Heart right ventricle (tissue), 16 donors: ENCODE measurements at regions not wholly inside any gene's neighbourhood (a gene's known extent, or its start where the extent isn't known, plus 50 kb on each side); places are given as distances from the start of the nearest gene placed in this dataset.

ENCODE experiments used
- ATAC-seq, 8 donors: fragments of 200-7000 bp; cut with Tn5 transposase; one replicate each; pipeline ENCODE4 v1.9.1; 2020; ENCODE audit warnings: mild to moderate bottlenecking in 8 of 8, moderate library complexity in 8 of 8, moderate number of reproducible peaks in 1 of 8
- DNase-seq, 2 donors: peaks; one replicate each; pipeline ENCODE4 v3.0.0-alpha.2; 2020
- H3K27ac ChIP-seq, 10 donors: fragments of 200-600 bp; sonication (generic) in 2 of 10; one replicate each; pipeline versions ENCODE4 v1.5.0 to v1.8.0; 2020 to 2022; ENCODE audit warnings: mild to moderate bottlenecking in 3 of 10
- H3K27me3 ChIP-seq, 7 donors: fragments of 200-600 bp; one replicate each; pipeline ENCODE4 v1.8.0; 2021 to 2022; ENCODE audit warnings: mild to moderate bottlenecking in 2 of 7
- H3K36me3 ChIP-seq, 9 donors: fragments of 200-600 bp; sonication (generic) in 1 of 9; one replicate each; pipeline versions ENCODE4 v1.5.0 to v1.8.0; 2020 to 2022; ENCODE audit warnings: mild to moderate bottlenecking in 2 of 9
- H3K4me1 ChIP-seq, 9 donors: fragments of 200-600 bp; sonication (generic) in 1 of 9; one replicate each; pipeline versions ENCODE4 v1.5.0 to v1.8.0; 2020 to 2022; ENCODE audit warnings: mild to moderate bottlenecking in 4 of 9
- H3K4me3 ChIP-seq, 10 donors: fragments of 200-600 bp; sonication (generic) in 2 of 10; one replicate each; pipeline versions ENCODE4 v1.5.0 to v1.8.0; 2020 to 2022; ENCODE audit warnings: mild to moderate bottlenecking in 7 of 10, moderate library complexity in 2 of 10
- H3K9me3 ChIP-seq, 11 donors: fragments of 200-600 bp in 10 of 11; sonication (generic) in 2 of 11; one replicate each; pipeline versions ENCODE4 v1.5.0 to v1.8.0; 2013 to 2022; ENCODE audit warnings: mild to moderate bottlenecking in 2 of 11, control low read depth in 1 of 11, moderate library complexity in 1 of 11
- CTCF ChIP-seq, 9 donors: fragments of 200-600 bp; sonication (generic) in 2 of 9; IDR thresholded peaks; one replicate each; pipeline versions ENCODE4 v1.5.0 to v1.8.0; 2021 to 2022; ENCODE audit warnings: antibody characterized with exemption in 9 of 9, mild to moderate bottlenecking in 5 of 9, moderate library complexity in 1 of 9
- WGBS, 2 donors: extraction: QIAGEN DNeasy Blood & Tissue Kit; methylation state at CpG; one replicate each; pipeline ENCODE4 v1.1.7; 2013; ENCODE audit warnings: inconsistent platforms in 1 of 2; 5-methylcytosine and 5-hydroxymethylcytosine counted together
- intact Hi-C, 10 donors: fragments of 100-400 bp; cut with DNase I; formaldehyde crosslinking; loops; one replicate each; pipeline versions ENCODE4 v1.11.1 to v1.14.2; 2022
- donor health status: Arrhythmogenic right ventricular cardiomyopathy.
- donor health status: ischemic (EF 13 %, LVEDD 7.1; RV severe dilation, severe dysfunction).
- donor health status: healthy with polysubstance abuse.
- donor health status: DM: no; HTN: yes; CAD: no.
- donor health status: DM: no; HTN: no; CAD: no.
- donor health status: ischemic (EF 25% LVEDD 6.9; RV normal size, moderate dysfunction).
- donor health status: ischemic (EF 25% LVEDD 5.7; RV mildly dilated, moderate dysfunction).
- donor health status: healthy.
- donor health status: DM: yes; HTN: yes; CAD: no.
- donor health status: Ischemic cardiomyopathy.
- donor health status: ischemic (EF 35%, LVEDD 5.7; RV mildly dilated, moderate dysfunction).
- donor health status: nonischemic (EF 11% LVEDD 7.7; RV severe dilation, severe dysfunction).
- donor health status: DM: yes; HTN: yes; CAD: no.
- donor health status: PGD.
- donor health status: ischemic (EF 29% LVEDD 5.4; RV normal size, mild dysfunction).
- donor health status: nonischemic (EF 23%, LVEDD 6.1; RV moderate dilation, normal function).

- no peak overlapping the region for H3K27ac ChIP-seq
- intact Hi-C loops, result no loop called here
- H3K9me3 ChIP-seq, result peaks cover 0 to 14% (median 0%) of the 10 kb centered on the region in 11 donors
- DNase-seq (no peak), ATAC-seq (no peak)
- TF ChIP-seq CTCF (IDR thresholded peaks at IDR 0.05), result no peak
- 76% methylated on average over 1 of the region's 1 CpG for WGBS, 2 donors
- no peaks in the 10 kb centered on the region for H3K4me1 ChIP-seq
- no peak overlapping the region for H3K4me3 ChIP-seq
- no peaks in the 10 kb centered on the region for H3K36me3 ChIP-seq
- H3K27me3 ChIP-seq, result no peaks in the 10 kb centered on the region
Observed at GRCh38 chr14:42173206-42173605, 566.5 kb downstream of the LRFN5 start.

DNA sequence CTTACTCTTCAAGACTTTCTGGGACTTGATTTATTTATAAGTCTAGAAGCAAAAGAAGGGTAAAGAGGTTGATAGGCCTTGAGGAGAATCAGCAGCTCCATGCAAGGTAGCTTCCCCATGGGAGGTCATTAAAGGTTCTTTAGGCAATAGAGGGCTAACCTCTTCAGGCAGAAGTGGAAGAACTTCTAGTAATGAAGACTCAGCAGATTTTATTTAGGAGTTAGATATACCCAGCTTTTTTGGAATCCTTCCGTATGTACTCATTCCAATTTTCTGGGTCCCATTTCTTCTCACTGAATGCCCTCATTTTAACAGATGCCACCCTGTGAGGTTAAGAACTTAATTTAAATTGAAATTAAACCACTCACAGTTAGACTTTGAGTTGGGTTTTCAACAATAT lies 565.6 kb downstream of the LRFN5 start:
- intact Hi-C loops, result no loop called here
- DNase-seq (no peak), ATAC-seq (no peak)
- no peaks in the 10 kb centered on the region for H3K4me1 ChIP-seq
- no peak overlapping the region for H3K4me3 ChIP-seq
- no peak for TF ChIP-seq CTCF (IDR thresholded peaks at IDR 0.05)
- WGBS, 2 donors, result 97% methylated on average over 1 of the region's 1 CpG
- H3K9me3 ChIP-seq, result peaks cover 0 to 19% (median 0%) of the 10 kb centered on the region in 11 donors
- no peaks in the 10 kb centered on the region for H3K27me3 ChIP-seq
- H3K36me3 ChIP-seq, result no peaks in the 10 kb centered on the region
- H3K27ac ChIP-seq, result no peak overlapping the region

DNA sequence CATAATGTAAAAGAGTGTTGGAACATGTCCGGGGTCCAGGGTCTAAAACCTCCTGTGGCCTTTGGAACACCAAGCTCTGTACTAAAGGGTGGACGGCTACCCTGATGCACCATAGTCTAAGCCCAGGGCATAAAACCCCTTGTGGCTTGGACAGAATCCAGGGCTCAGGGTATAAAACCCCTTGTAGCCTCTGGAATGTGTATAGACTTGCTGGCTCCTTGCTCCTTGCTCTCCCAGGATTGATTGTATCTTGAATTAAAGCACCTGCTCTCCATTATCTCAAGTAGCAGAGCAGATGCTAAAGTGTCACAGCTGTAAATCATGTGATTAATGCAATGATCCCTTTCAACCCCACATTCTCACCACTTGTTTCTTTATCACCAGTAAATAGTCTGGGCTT lies 556.5 kb downstream of the LRFN5 start:
- H3K27ac ChIP-seq, result no peak overlapping the region
- TF ChIP-seq CTCF (IDR thresholded peaks at IDR 0.05), result no peak
- ATAC-seq, result no peak
- no peaks in the 10 kb centered on the region for H3K27me3 ChIP-seq
- no peaks in the 10 kb centered on the region for H3K36me3 ChIP-seq
- no peak overlapping the region for H3K4me3 ChIP-seq
- H3K4me1 ChIP-seq, result no peaks in the 10 kb centered on the region
- WGBS, 2 donors, result 69 to 86% methylated on average over 2 of the region's 2 CpGs
- peaks cover 0 to 31% (median 2%) of the 10 kb centered on the region in 11 donors for H3K9me3 ChIP-seq
- no peak for DNase-seq
- intact Hi-C loops, result no loop called here

DNA sequence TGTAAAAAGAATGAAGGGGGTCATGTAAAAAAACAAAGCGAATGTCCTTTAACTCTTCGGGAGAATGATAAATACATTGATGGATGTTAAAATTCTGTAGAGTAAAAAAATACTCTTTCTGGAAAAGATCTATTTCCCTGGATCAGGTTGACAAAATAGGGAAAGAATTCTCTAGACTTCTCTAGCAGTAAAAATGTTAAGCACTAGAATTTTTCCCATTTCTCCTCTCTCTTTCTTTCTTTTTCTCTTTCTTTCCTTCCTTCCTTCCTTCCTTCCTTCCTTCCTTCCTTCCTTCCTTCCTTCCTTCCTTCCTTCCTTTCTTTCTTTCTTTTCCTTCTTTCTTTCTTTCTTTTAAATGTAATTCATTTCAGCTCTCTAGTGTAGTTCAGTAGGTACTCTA lies 552.5 kb downstream of the LRFN5 start:
- Histone ChIP-seq H3K4me3 (no peak overlapping the region), H3K27ac (no peak overlapping the region), H3K27me3 (no peaks in the 10 kb centered on the region), H3K36me3 (no peaks in the 10 kb centered on the region), H3K4me1 (no peaks in the 10 kb centered on the region), H3K9me3 (peaks cover 0 to 13% (median 0%) of the 10 kb centered on the region in 11 donors)
- intact Hi-C loops, result no loop called here
- TF ChIP-seq CTCF (IDR thresholded peaks at IDR 0.05), result no peak
- DNase-seq (no peak), ATAC-seq (no peak)
- WGBS, 2 donors, result 91 to 93% methylated on average over 2 of the region's 2 CpGs
